Ectodermal cell (in vitro differentiated cells): ENCODE measurements at regions not wholly inside any gene's neighbourhood (a gene's known extent, or its start where the extent isn't known, plus 50 kb on each side); places are given as distances from the start of the nearest gene placed in this dataset.
"Not testable (repeated sequence)": the region's sequence is repeated elsewhere in the genome, so short reads cannot be mapped to it uniquely, and the experiment has no call there.

Experiments used
- H3K27ac ChIP-seq: 2 replicates; pipeline ENCODE4 v1.7.0; 2013; ENCODE audit warnings: mild to moderate bottlenecking, low read depth, low read length; ENCODE audit not compliant: insufficient read depth, poor library complexity, severe bottlenecking
- H3K27me3 ChIP-seq: 2 replicates; pipeline ENCODE4 v1.7.0; 2013; ENCODE audit warnings: mild to moderate bottlenecking, low read length; ENCODE audit not compliant: insufficient read depth, control insufficient read depth, poor library complexity, severe bottlenecking
- H3K36me3 ChIP-seq: one replicate; pipeline ENCODE4 v1.7.0; 2013; ENCODE audit warnings: low read length; ENCODE audit not compliant: control insufficient read depth, insufficient read depth
- H3K4me1 ChIP-seq: one replicate; pipeline ENCODE4 v1.7.0; 2013; ENCODE audit warnings: low read length; ENCODE audit not compliant: control insufficient read depth, insufficient read depth
- H3K4me3 ChIP-seq: 2 replicates; pipeline ENCODE4 v1.7.0; 2013; ENCODE audit warnings: low read depth, low read length, control low read depth; ENCODE audit not compliant: insufficient read depth
- H3K9me3 ChIP-seq: 2 replicates; pipeline ENCODE4 v1.7.0; 2013; ENCODE audit warnings: mild to moderate bottlenecking, low read length, moderate library complexity; ENCODE audit not compliant: control insufficient read depth
- WGBS, 2 experiments: methylation state at CpG; one replicate each; pipeline ENCODE4 v1.1.7; 2013; ENCODE audit warnings: missing lambda C conversion rate in 2 of 2; 5-methylcytosine and 5-hydroxymethylcytosine counted together

DNA sequence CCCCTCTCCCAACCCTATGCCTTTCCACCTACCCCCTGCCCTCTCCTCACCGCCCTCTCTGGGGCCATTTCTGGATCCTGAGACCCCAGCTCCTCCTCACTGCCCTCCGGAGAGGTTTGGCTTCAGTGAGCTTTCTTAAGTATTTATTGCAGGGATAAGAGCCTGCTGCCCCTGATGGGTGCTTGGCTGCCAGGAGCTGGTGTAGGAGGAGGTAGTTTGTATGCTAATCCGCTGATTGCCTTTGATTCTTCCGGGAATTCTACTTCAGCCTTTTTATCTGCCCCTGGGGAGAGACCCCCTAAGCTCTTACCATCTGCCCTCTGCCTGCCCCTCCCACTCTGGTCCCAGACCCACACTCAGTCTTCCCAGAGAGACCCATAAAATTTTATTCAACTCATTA is 263.5 kb upstream of the PODXL start:
- 37 to 45% methylated on average over 4 of the region's 4 CpGs for WGBS, 2 experiments
- Histone ChIP-seq H3K36me3 (no peaks in the 10 kb centered on the region), H3K27me3 (no peaks in the 10 kb centered on the region), H3K27ac (no peak overlapping the region), H3K4me1 (no peaks in the 10 kb centered on the region), H3K9me3 (no peaks in the 10 kb centered on the region), H3K4me3 (no peak overlapping the region)

DNA sequence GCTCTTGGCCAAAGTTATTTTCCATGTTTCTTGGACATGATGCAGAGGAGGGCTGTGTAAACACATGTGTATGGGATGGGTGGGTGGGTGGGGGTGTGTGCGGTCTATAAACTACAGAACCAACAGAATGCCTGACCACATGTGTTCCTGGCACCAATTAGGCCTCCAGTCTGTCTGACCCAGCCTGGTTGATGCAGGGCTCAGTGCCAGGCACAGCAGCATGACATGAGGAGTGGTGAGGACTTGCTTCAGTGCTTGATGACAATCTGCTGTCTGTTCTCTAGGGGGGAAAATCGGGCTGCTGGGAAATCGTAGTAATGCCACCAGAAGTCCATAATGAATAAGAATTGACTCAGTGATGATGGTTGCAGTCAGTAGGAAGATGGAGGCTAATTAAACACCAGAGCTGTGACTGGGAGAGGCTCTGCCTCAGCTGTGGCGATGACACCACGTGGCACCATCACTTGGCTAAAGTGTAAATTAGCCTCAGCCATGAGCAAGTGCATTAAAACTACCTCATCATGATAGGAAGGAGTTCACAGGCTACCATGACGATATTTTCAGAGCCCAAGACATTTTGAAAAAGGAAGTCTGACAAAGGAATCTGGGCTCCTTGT is 260.1 kb upstream of the PODXL start:
- Histone ChIP-seq H3K27ac (no peak overlapping the region), H3K4me1 (no peaks in the 10 kb centered on the region), H3K9me3 (no peaks in the 10 kb centered on the region), H3K4me3 (no peak overlapping the region), H3K27me3 (no peaks in the 10 kb centered on the region), H3K36me3 (no peaks in the 10 kb centered on the region)
- 91% methylated on average over 6 of the region's 6 CpGs for WGBS, 2 experiments

DNA sequence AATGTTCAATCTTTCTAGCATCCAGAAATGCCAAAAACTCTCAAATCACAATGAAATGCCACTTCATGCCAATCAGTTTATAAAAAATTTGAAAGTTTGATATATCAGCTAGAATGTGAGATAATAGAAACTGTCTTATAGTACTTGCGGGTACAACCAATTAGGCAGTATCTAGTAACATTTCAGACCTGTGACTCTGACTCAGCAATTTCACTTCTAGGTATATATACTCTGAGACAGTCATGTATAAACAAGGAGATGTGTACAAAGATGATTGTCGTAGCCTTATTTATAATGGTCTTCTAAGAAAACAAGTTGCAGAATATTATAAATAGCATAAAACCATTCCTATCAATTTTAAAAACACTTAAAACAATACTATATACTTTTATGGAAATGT is 252.3 kb upstream of the PODXL start:
- H3K9me3 ChIP-seq: no peaks in the 10 kb centered on the region
- H3K27me3 ChIP-seq: no peaks in the 10 kb centered on the region
- no peak overlapping the region for H3K4me3 ChIP-seq
- 92% methylated on average over 1 of the region's 2 CpGs; no CpG with 5 or more reads in 1 of the 2 experiments for WGBS, 2 experiments
- H3K4me1 ChIP-seq: no peaks in the 10 kb centered on the region
- H3K27ac ChIP-seq: no peak overlapping the region
- no peaks in the 10 kb centered on the region for H3K36me3 ChIP-seq

DNA sequence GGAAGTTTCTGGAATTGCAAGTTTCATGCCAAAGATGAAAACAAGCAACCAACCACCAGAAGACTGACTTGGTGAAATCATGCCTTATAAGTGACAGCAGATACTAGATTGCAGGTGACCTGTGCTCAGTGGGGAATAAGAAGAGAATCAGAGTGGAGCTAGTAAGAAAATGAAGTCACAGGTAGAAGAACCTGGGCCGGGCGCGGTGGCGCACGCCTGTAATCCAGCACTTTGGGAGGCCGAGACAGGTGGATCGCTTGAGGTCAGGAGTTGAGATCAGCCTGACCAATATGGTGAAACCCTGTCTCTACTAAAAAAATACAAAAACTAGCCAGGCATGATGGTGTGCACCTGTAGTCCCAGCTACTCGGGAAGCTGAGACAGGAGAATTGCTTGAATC is 251.7 kb upstream of the PODXL start:
- not testable (repeated sequence) for H3K9me3 ChIP-seq, H3K36me3 ChIP-seq, H3K27me3 ChIP-seq, H3K4me3 ChIP-seq, H3K27ac ChIP-seq, H3K4me1 ChIP-seq
- 89 to 90% methylated on average over 8 of the region's 8 CpGs for WGBS, 2 experiments

DNA sequence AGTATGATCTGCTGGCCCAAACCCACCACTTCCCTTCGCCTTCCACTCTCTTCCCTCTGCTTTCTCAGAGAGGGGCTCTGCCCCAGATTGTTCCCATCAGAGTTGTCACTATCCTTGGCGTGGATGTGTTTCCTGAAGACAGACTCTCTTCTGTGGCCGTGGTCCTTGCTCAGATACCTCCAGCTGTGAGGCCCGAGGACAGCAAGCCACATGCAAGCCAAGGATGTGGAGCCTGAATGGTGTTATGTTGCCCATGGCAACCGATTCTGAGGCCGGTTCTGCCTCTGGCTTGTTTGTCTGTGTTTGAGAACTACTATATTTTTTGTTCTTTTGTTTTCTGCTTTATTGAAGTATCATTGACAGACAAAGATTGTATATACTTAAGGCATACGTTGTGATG is 247.4 kb upstream of the PODXL start:
- Histone ChIP-seq H3K27me3 (no peaks in the 10 kb centered on the region), H3K27ac (no peak overlapping the region), H3K9me3 (no peaks in the 10 kb centered on the region), H3K4me1 (peaks cover 8% of the 10 kb centered on the region), H3K4me3 (no peak overlapping the region), H3K36me3 (no peaks in the 10 kb centered on the region)
- 80 to 82% methylated on average over 6 of the region's 7 CpGs for WGBS, 2 experiments

DNA sequence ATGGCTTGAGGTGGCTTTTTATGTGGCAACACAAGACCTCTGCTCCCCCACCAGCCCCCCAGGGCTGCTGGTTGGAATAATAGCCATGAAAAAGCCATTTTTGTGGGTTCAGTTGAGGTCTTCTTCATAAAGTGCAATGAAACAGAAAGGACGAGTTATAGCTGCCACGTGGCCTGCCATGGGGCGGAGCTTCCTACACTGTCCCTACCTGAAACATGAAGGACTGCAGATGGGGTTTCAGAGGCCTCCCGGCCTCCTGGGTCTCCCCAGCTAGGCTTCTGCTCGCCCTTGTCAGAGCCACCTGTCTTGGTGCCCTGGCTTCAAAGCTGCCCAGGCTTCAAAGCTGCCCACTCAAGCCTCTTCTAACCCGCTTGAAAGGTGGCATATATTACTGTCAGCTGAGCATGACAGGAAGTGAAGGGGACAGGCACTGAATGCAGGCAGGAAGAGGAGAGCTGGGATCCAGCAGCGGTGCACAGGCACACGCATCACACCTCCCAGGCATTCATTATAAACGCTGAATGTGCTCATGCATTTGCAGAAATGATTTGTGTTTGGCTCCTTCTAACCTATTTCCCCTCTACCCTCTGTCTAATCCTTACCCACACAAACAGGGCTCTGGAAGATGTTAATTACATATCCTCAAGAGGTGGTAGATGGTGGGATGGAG is 245.9 kb upstream of the PODXL start:
- Histone ChIP-seq H3K27me3 (no peaks in the 10 kb centered on the region), H3K4me3 (no peak overlapping the region), H3K27ac (no peak overlapping the region), H3K9me3 (no peaks in the 10 kb centered on the region), H3K4me1 (peaks cover 8% of the 10 kb centered on the region), H3K36me3 (no peaks in the 10 kb centered on the region)
- WGBS, 2 experiments: 92% methylated on average over 9 of the region's 9 CpGs

DNA sequence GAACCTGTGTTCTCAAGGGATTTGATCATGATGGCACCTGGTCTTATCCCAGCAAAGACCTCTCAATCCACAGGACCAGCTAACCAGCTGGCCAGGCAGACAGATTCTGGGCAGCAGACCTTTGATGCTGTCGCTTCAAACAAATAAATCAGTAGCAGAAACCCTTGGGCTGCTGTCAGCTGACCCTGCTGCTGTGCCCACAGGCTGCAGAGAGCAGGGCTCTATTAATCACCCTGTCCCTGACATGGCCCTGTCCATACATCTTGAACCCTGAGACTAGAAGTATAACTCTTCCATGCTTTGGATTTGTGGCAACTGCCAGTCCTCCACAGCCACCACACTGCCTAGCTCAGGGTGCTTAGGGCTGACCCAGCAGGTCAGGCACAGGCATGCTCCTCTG is 244.1 kb upstream of the PODXL start:
- no peak overlapping the region for H3K4me3 ChIP-seq
- peaks cover 8% of the 10 kb centered on the region for H3K4me1 ChIP-seq
- no peaks in the 10 kb centered on the region for H3K27me3 ChIP-seq
- H3K9me3 ChIP-seq: no peaks in the 10 kb centered on the region
- no peak overlapping the region for H3K27ac ChIP-seq
- no peaks in the 10 kb centered on the region for H3K36me3 ChIP-seq
- WGBS, 2 experiments: 87 to 94% methylated on average over 1 of the region's 1 CpG

DNA sequence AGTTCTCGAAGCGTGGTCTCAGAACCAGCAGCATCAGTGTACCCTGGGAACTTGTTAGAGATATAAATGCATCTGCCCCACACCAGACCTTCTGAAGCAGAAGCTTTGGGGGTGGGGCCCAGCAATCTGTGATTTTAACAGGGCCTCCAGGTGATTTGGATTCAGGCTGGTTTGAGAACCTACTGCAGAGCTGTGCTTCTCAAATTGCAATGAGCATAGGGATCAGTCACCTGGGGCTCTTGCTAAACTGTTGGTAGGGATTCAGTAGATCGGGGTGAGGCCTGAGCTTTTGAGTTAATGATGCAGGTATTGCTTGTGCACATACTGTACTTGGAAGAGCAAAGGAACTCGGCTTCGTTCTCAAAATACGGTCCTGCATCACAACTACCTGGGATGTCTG is 243.6 kb upstream of the PODXL start:
- H3K27me3 ChIP-seq: no peaks in the 10 kb centered on the region
- no peak overlapping the region for H3K27ac ChIP-seq
- peaks cover 8% of the 10 kb centered on the region for H3K4me1 ChIP-seq
- H3K36me3 ChIP-seq: no peaks in the 10 kb centered on the region
- H3K9me3 ChIP-seq: no peaks in the 10 kb centered on the region
- 91 to 92% methylated on average over 6 of the region's 6 CpGs for WGBS, 2 experiments
- H3K4me3 ChIP-seq: no peak overlapping the region

DNA sequence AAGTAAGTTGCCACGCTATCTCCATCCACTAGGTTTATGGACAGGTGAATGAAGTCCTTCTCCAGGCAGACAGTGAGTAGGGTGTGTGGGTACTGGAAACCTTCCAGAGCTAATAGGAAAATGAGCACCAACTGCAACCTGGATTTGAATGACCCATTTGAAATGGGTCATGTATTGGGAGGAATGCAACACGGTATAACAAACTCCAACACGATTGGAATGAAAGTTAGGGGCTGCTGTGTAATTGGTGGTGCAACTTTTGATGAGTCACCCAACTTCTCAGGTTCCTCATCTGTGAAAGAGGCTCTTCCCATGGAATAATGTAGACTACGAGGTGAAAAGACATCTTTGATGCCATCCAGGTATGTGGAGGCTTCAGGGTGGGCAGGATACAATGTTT is 241.4 kb upstream of the PODXL start:
- H3K4me1 ChIP-seq: peaks cover 8% of the 10 kb centered on the region
- H3K27ac ChIP-seq: no peak overlapping the region
- H3K36me3 ChIP-seq: no peaks in the 10 kb centered on the region
- H3K4me3 ChIP-seq: no peak overlapping the region
- no peaks in the 10 kb centered on the region for H3K27me3 ChIP-seq
- H3K9me3 ChIP-seq: no peaks in the 10 kb centered on the region
- 93 to 97% methylated on average over 4 of the region's 4 CpGs for WGBS, 2 experiments

DNA sequence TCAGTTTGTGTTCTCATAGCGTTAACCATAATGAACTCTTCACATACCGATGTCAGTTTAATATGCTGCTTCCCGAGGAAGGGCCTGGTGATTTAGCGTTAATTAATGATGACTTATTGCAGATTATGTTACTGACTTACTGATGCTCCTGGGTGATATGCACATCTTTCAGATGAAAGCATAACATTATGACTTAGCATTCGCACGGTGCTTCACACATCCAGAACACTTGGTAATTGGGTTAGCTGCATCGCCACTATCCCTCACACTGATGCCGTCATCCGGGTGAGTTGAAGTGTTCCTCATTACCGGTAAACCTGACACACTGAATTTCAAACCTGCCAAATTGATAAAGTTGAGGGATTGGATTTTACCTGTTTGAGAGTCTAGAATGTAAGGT is 239.0 kb upstream of the PODXL start:
- Histone ChIP-seq H3K4me1 (peaks cover 5% of the 10 kb centered on the region), H3K27me3 (no peaks in the 10 kb centered on the region), H3K27ac (no peak overlapping the region), H3K9me3 (no peaks in the 10 kb centered on the region), H3K36me3 (no peaks in the 10 kb centered on the region), H3K4me3 (no peak overlapping the region)
- WGBS, 2 experiments: 95 to 98% methylated on average over 10 of the region's 10 CpGs
